Dendritic cell treated with granulocyte-macrophage colony-stimulating factor and Interleukin-4, amounts not matched to agents 40 ng/mL and 50 ng/mL, for 4 days (primary cell): ENCODE measurements at regions not wholly inside any gene's neighbourhood (a gene's known extent, or its start where the extent isn't known, plus 50 kb on each side); places are given as distances from the start of the nearest gene placed in this dataset.
"Not testable (repeated sequence)": the region's sequence is repeated elsewhere in the genome, so short reads cannot be mapped to it uniquely, and the experiment has no call there.

ENCODE experiments used
- H3K27ac Mint-ChIP-seq: one replicate; pipeline ENCODE4 v1.8.0; 2022; ENCODE audit warnings: mild to moderate bottlenecking, mixed read lengths
- H3K27me3 Mint-ChIP-seq: one replicate; pipeline ENCODE4 v1.8.0; 2022; ENCODE audit warnings: mild to moderate bottlenecking, mixed read lengths
- H3K36me3 Mint-ChIP-seq: one replicate; pipeline ENCODE4 v1.8.0; 2022; ENCODE audit warnings: low read depth, mixed read lengths
- H3K4me1 Mint-ChIP-seq: one replicate; pipeline ENCODE4 v1.8.0; 2022; ENCODE audit warnings: low read depth, mixed read lengths
- H3K4me3 Mint-ChIP-seq: one replicate; pipeline ENCODE4 v1.8.0; 2022; ENCODE audit warnings: mild to moderate bottlenecking, moderate library complexity, mixed read lengths
- H3K9me3 Mint-ChIP-seq: one replicate; pipeline ENCODE4 v1.8.0; 2022; ENCODE audit warnings: mixed read lengths
- intact Hi-C: fragments of 100-400 bp; cut with micrococcal nuclease; formaldehyde crosslinking; loops from one replicate; pipeline ENCODE4 v1.15.0; 2022

DNA sequence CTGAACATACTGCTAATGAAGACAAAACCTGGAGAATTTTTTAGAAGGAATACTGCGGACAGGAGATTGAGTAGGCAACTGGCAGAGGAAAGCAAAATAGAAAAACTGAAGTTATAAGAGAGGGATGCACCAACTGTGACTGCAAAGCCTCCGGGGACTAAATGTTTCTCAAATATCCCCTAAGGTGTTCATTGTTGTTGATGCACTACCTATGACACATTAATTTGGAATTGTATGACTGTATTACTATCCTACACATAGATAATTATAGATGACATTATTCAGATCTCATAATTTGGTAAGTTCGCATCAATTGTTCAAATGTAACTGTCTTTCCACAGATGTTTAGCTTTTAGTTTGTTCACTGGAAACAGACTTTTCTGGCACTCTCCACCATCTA lies 341.1 kb downstream of the MMUT start:
- no peak overlapping the region for H3K4me3 Mint-ChIP-seq
- H3K4me1 Mint-ChIP-seq: no peaks in the 10 kb centered on the region
- intact Hi-C loops: no loop called here
- H3K36me3 Mint-ChIP-seq: no peaks in the 10 kb centered on the region
- H3K9me3 Mint-ChIP-seq: peaks cover 35% of the 10 kb centered on the region
- no peaks in the 10 kb centered on the region for H3K27me3 Mint-ChIP-seq
- no peak overlapping the region for H3K27ac Mint-ChIP-seq

GRCh38 chr6:49118478-49118877 lies 344.6 kb downstream of the MMUT start:
- Mint-ChIP-seq H3K27ac (no peak overlapping the region), H3K36me3 (no peaks in the 10 kb centered on the region), H3K4me3 (no peak overlapping the region), H3K27me3 (no peaks in the 10 kb centered on the region), H3K4me1 (no peaks in the 10 kb centered on the region), H3K9me3 (peaks cover 26% of the 10 kb centered on the region)
- intact Hi-C loops: no loop called here

GRCh38 chr6:49110916-49111315 lies 352.1 kb downstream of the MMUT start:
- Mint-ChIP-seq H3K36me3 (no peaks in the 10 kb centered on the region), H3K4me3 (no peak overlapping the region), H3K27ac (no peak overlapping the region), H3K27me3 (no peaks in the 10 kb centered on the region), H3K4me1 (no peaks in the 10 kb centered on the region), H3K9me3 (peaks cover 9% of the 10 kb centered on the region)
- intact Hi-C loops: no loop called here

DNA sequence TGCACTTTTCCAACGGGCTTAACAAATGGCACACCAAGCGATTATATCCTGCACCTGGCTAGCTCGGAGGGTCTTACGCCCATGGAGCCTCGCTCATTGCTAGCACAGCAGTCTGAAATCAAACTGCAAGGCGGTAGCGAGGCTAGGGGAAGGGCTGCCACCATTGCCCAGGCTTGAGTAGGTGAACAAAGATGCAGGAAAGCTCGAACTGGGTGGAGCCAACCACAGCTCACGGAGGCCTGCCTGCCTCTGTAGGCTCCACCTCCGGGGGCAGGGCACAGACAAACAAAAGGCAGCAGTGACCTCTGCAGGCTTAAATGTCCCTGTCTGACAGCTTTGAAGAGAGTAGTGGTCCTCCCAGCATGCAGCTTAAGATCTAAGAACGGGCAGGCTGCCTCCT lies 365.4 kb downstream of the MMUT start:
- H3K4me1 Mint-ChIP-seq, H3K4me3 Mint-ChIP-seq, intact Hi-C loops, H3K36me3 Mint-ChIP-seq, H3K27me3 Mint-ChIP-seq, H3K27ac Mint-ChIP-seq: not testable (repeated sequence)
- peaks cover 35% of the 10 kb centered on the region for H3K9me3 Mint-ChIP-seq

- Mint-ChIP-seq H3K4me3 (no peak overlapping the region), H3K27ac (no peak overlapping the region), H3K27me3 (no peaks in the 10 kb centered on the region), H3K36me3 (no peaks in the 10 kb centered on the region), H3K9me3 (peaks cover 35% of the 10 kb centered on the region), H3K4me1 (no peaks in the 10 kb centered on the region)
- intact Hi-C loops: no loop called here
Measured at GRCh38 chr6:49097116-49097515, 365.9 kb downstream of the MMUT start.

DNA sequence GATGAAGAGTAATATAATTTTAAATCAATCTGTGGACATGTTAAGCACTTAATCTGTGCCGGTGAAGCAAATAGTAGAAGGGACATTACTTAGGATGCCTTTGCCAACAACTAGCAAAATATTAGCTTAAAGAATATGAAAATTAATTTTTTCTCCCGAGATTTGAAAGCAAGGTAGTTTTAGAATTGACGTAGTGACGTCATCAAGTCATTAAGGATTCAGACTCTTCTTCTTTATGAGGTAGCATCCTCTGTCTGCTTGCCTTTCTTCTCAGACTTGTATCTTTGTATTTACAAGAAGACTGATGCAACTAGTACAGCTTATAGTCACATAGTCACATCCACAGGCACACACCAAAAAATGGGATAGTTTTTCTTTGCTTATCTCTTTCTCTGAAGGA lies 374.4 kb downstream of the MMUT start:
- H3K9me3 Mint-ChIP-seq: peaks cover 19% of the 10 kb centered on the region
- H3K4me3 Mint-ChIP-seq: no peak overlapping the region
- no peaks in the 10 kb centered on the region for H3K36me3 Mint-ChIP-seq
- H3K4me1 Mint-ChIP-seq: no peaks in the 10 kb centered on the region
- H3K27me3 Mint-ChIP-seq: no peaks in the 10 kb centered on the region
- intact Hi-C loops: no loop called here
- no peak overlapping the region for H3K27ac Mint-ChIP-seq

- Mint-ChIP-seq H3K27ac (no peak overlapping the region), H3K9me3 (peaks cover 26% of the 10 kb centered on the region), H3K27me3 (no peaks in the 10 kb centered on the region), H3K36me3 (no peaks in the 10 kb centered on the region), H3K4me3 (no peak overlapping the region), H3K4me1 (no peaks in the 10 kb centered on the region)
- intact Hi-C loops: no loop called here
Measured at GRCh38 chr6:49087369-49087768, 375.7 kb downstream of the MMUT start.

DNA sequence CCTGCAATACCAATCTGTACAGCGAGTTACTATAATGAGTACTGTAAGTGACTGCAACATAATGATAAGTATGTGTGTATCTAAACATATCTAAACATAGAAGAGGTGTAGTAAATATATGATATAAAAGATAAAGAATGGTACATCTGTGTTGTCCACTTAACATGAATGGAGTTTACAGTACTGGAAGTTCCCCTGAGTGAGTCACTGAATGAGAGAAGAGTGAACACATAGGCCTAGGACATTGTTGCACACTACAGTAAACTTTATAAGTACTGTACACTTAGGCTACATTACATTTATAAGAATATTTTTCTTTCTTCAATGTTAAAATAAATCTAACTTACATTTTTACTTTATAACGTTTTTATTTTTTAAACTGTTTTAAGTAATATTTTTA lies 380.4 kb downstream of the MMUT start:
- no peaks in the 10 kb centered on the region for H3K36me3 Mint-ChIP-seq

GRCh38 chr6:49072885-49073620 lies 390.0 kb downstream of the MMUT start:
- H3K27me3 Mint-ChIP-seq: no peaks in the 10 kb centered on the region
- peaks cover 41% of the 10 kb centered on the region for H3K9me3 Mint-ChIP-seq
- intact Hi-C loops: no loop called here
- no peaks in the 10 kb centered on the region for H3K4me1 Mint-ChIP-seq
- no peak overlapping the region for H3K4me3 Mint-ChIP-seq
- H3K27ac Mint-ChIP-seq: no peak overlapping the region
- no peaks in the 10 kb centered on the region for H3K36me3 Mint-ChIP-seq

More for the DNA sequence above, 380.4 kb downstream of the MMUT start:
- Mint-ChIP-seq H3K4me3 (no peak overlapping the region), H3K27ac (no peak overlapping the region), H3K4me1 (no peaks in the 10 kb centered on the region), H3K9me3 (peaks cover 39% of the 10 kb centered on the region), H3K27me3 (no peaks in the 10 kb centered on the region)
- intact Hi-C loops: no loop called here

DNA sequence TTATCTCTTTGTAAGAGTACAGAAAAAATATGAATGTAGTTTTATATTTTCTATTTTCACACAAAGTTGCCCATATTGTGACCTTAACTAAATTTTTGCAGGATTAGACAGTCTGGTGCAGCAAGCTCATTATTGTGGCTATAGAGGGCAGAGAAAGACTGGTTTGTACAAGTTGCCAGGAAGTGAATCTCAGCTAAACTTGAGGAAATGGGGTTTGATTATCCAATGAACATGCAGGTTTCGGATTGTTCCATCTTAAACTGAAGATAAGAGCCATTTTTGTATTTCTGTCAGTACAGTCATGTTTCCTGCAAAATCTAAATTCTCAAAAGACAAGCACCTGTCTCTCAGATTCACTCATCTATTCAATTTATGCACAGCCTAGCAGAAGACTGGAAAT lies 390.9 kb downstream of the MMUT start:
- Mint-ChIP-seq H3K36me3 (no peaks in the 10 kb centered on the region), H3K4me3 (no peak overlapping the region), H3K4me1 (no peaks in the 10 kb centered on the region), H3K9me3 (peaks cover 39% of the 10 kb centered on the region), H3K27ac (no peak overlapping the region), H3K27me3 (no peaks in the 10 kb centered on the region)
- intact Hi-C loops: no loop called here

DNA sequence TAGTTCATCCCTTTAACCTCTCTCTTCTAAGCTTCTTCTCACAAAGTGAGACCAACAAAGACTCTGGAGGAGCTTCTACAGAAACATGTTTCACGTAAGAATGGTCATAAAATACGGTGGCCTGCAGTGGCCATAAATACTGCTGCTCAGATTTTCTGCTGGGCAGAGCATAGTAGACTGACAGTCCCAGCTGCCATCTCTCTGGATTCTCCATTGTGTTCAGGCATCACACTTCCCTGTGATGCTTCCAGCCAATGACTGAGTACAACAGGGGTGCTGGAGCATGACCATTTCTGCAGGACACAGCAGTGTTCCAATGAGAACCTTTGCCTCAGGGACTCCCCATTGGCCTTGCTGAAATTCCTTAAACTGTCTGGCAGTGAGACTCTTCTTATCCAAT lies 392.6 kb downstream of the MMUT start:
- intact Hi-C loops: no loop called here
- H3K27ac Mint-ChIP-seq: no peak overlapping the region

GRCh38 chr6:49054311-49054710 lies 408.7 kb downstream of the MMUT start:
- Mint-ChIP-seq H3K27me3 (no peaks in the 10 kb centered on the region), H3K36me3 (no peaks in the 10 kb centered on the region), H3K9me3 (peaks cover 58% of the 10 kb centered on the region), H3K4me1 (no peaks in the 10 kb centered on the region), H3K27ac (no peak overlapping the region), H3K4me3 (no peak overlapping the region)
- intact Hi-C loops: no loop called here

More for the DNA sequence above, 392.6 kb downstream of the MMUT start:
- no peak overlapping the region for H3K4me3 Mint-ChIP-seq
- H3K9me3 Mint-ChIP-seq: peaks cover 37% of the 10 kb centered on the region
- no peaks in the 10 kb centered on the region for H3K27me3 Mint-ChIP-seq
- no peaks in the 10 kb centered on the region for H3K4me1 Mint-ChIP-seq
- H3K36me3 Mint-ChIP-seq: no peaks in the 10 kb centered on the region

DNA sequence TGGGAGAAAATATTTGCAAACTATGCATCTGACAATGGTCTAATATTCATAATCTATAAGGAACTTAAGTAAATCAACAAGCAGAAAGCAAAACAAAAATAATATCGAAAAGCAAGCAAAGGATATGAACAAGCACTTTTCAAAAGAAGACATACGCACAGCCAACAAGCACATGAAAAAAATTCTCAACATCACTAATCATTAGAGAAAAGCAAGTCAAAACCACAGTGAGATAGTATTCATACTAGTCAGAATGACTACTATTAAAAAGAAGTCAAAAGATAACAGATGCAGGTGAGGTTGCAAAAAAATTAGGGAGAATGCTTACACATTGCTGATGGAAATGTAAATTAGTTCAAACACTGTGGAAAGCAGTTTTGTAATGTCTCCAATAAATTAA lies 410.2 kb downstream of the MMUT start:
- Mint-ChIP-seq H3K36me3 (no peaks in the 10 kb centered on the region), H3K27ac (no peak overlapping the region), H3K9me3 (peaks cover 44% of the 10 kb centered on the region), H3K4me1 (no peaks in the 10 kb centered on the region), H3K4me3 (no peak overlapping the region), H3K27me3 (no peaks in the 10 kb centered on the region)
- intact Hi-C loops: no loop called here

GRCh38 chr6:49051281-49051680 lies 411.8 kb downstream of the MMUT start:
- no peak overlapping the region for H3K27ac Mint-ChIP-seq
- no peaks in the 10 kb centered on the region for H3K36me3 Mint-ChIP-seq
- H3K4me1 Mint-ChIP-seq: no peaks in the 10 kb centered on the region
- H3K9me3 Mint-ChIP-seq: peaks cover 28% of the 10 kb centered on the region
- H3K4me3 Mint-ChIP-seq: no peak overlapping the region
- intact Hi-C loops: no loop called here
- H3K27me3 Mint-ChIP-seq: no peaks in the 10 kb centered on the region

- H3K36me3 Mint-ChIP-seq: no peaks in the 10 kb centered on the region
- no peak overlapping the region for H3K4me3 Mint-ChIP-seq
- H3K27me3 Mint-ChIP-seq: no peaks in the 10 kb centered on the region
- no peaks in the 10 kb centered on the region for H3K4me1 Mint-ChIP-seq
- H3K27ac Mint-ChIP-seq: no peak overlapping the region
- peaks cover 33% of the 10 kb centered on the region for H3K9me3 Mint-ChIP-seq
- intact Hi-C loops: no loop called here
Measured at GRCh38 chr6:49050584-49050983, 412.5 kb downstream of the MMUT start.
